ENCODE measurements at regions not wholly inside any gene's neighbourhood (a gene's known extent, or its start where the extent isn't known, plus 50 kb on each side); places are given as distances from the start of the nearest gene placed in this dataset.

DNA sequence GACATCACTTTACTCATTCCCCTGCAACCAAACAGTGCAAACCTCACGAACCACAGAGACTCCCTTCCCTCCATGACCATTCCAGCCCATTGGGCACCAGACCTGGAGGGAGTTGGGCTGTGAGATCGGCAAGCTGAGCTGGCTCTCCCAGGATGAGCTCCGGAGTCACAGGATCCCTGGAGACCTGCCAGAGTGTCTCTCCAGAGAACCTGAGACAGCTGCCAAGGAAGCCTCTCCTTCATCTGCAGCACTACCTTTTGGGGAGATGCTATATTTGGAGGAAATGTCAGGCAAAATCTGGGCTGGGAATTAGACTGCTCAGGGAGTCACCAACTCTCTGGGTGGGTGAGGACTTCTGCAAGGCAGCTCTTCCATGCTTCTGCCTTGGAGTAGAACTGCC lies 417.4 kb downstream of the TNS1 start:
- no peak for TF ChIP-seq POLR2A (IDR thresholded peaks at IDR 0.05; ENCODE audit: low read depth, low read length)
- TF ChIP-seq SPI1 (IDR thresholded peaks at IDR 0.05; ENCODE audit: low read depth, low read length) = no peak
- TF ChIP-seq TAF1 (IDR thresholded peaks at IDR 0.05; ENCODE audit: low read depth, low read length) = no peak
- no peak for TF ChIP-seq POLR2AphosphoS5 (IDR thresholded peaks at IDR 0.05; ENCODE audit: low read depth, low read length)
- no peak for TF ChIP-seq POU2F2 (IDR thresholded peaks at IDR 0.05; ENCODE audit: low read depth, low read length)
